GM18519 (cell line): ENCODE measurements at regions not wholly inside any gene's neighbourhood (a gene's known extent, or its start where the extent isn't known, plus 50 kb on each side); places are given as distances from the start of the nearest gene placed in this dataset.
"Not testable (repeated sequence)": the region's sequence is repeated elsewhere in the genome, so short reads cannot be mapped to it uniquely, and the experiment has no call there.

ENCODE experiments used
- ATAC-seq: cut with Tn5 transposase; IDR thresholded peaks from one replicate; pipeline ENCODE4 v1.9.1; 2021; ENCODE audit warnings: mild to moderate bottlenecking, moderate library complexity; ENCODE audit not compliant: unreplicated experiment, low FRiP score

- no peak for ATAC-seq
Measured at GRCh38 chr9:108803428-108804065, 52.2 kb downstream of the ACTL7B start.

DNA sequence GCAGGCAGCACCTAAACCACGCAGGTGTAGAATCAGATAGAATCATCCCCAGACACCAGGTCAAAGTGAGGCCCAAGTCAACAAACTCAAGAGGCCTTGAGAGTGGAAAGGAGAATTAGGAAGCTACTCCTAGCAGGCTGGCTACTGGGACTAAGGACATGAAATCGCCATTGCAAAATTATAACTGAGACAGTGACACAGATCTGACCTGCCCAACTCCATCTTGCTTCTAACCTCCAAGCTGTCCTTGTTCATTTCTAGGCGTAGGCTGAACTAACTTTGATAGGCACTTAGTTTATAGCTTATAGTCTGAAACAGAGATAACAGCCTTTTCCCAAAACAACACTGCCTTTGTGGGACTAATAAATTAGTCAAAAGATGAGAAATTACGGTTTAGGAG lies 52.8 kb downstream of the ACTL7B start:
- no peak for ATAC-seq

DNA sequence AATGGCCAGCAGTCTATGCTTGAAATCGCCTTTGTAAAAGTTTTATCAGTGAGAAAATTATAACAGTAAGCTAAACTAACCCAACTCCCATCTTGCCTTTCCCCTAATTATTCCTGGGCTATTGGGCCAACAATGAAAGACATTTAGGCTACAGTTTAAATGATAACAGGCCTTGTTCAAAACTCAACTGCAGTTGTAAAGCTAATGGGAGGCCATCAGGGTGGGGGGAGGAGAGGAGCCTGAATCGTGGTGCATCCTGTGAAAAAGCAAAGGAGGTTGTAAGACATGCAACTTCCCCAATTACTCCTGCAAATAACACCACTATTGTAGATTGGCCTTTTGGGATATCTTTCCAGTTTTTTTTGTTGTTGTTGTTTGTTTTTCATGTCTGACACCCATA lies 53.8 kb downstream of the ACTL7B start:
- ATAC-seq = no peak

- ATAC-seq = no peak
Measured at GRCh38 chr9:108800632-108801099, 55.1 kb downstream of the ACTL7B start.

DNA sequence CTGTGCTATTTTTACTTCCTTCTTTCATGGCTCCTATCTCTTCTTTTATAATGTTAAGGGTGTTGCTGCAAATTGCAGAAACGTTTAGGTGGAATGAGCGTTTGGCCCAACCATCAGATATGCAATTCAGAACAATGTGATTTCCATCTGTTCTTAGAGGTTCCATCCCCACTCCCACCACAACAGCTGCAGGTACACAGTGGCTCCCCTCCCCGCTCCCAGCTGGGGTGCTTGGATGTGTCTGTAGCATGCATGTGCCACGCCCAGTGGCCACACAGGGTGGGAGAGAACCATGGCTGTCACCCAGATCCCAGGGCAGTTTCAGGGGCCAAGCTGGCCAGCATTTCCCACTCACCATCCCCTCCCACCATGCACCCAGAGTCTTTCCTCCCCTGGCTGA lies 62.2 kb downstream of the ACTL7B start:
- no peak for ATAC-seq

- ATAC-seq = no peak
Measured at GRCh38 chr9:108789742-108790141, 66.0 kb downstream of the ACTL7B start.

- no peak for ATAC-seq
Measured at GRCh38 chr9:108787690-108788048, 68.1 kb downstream of the ACTL7B start.

DNA sequence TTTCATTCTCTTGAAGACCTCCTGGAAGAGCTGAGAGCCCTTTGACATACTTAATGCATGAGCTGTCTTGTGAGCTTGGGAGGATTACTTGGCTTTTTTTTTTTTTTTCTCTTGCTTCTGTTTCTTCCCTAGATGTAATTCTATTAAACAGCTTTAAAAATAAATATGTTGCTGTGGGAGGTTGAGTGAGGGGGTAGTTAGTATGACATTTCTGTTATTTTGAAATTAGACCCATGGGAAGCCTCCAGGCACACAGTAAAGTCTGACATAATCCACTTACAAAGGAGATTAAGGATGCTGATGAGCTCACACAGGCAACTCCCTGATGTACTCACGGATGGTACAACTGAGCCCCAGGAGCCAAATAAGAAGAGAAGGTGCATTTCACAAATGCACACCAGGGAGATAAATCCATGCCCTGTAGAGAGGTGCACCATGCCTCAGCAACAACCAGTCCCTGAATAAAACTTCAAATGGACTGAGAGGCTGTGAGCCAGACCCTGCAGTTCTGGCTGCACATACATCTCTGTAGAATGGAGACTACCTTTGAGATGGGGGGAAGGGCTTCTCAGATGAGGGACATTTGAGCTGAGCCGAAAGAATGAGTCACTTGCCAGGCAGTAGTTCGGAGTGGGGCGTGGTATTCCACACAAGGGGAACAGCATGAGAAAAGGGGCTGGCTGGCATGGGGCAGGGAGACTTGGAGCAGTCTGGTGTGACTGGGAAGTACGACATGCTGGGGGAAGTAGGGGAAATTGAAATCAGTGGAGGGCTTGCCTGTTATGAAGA lies 68.7 kb downstream of the ACTL7B start:
- no peak for ATAC-seq

DNA sequence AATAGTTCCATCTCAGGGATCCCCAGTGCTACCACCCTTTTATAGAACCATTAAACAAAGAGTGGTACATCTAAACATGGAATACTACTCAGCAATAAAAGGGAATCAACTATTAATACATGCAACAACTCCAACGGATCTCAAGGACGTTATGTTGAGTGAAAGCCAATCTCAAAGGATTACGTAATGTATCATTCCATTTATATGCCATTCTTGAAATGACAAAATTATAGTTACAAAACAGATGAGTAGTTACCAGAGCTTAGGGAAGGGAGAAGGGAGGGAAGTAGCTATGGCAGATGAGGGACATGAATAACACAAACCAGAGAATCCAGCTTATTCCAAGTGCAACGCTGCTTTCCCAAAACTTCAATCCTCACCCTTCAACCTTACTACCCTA lies 69.5 kb downstream of the ACTL7B start:
- no peak for ATAC-seq

GRCh38 chr9:108784998-108785397 lies 70.8 kb downstream of the ACTL7B start:
- no peak for ATAC-seq

- no peak for ATAC-seq
Measured at GRCh38 chr9:108783731-108784495, 71.9 kb downstream of the ACTL7B start.

- ATAC-seq = no peak
Measured at GRCh38 chr9:108783326-108783725, 72.5 kb downstream of the ACTL7B start.

DNA sequence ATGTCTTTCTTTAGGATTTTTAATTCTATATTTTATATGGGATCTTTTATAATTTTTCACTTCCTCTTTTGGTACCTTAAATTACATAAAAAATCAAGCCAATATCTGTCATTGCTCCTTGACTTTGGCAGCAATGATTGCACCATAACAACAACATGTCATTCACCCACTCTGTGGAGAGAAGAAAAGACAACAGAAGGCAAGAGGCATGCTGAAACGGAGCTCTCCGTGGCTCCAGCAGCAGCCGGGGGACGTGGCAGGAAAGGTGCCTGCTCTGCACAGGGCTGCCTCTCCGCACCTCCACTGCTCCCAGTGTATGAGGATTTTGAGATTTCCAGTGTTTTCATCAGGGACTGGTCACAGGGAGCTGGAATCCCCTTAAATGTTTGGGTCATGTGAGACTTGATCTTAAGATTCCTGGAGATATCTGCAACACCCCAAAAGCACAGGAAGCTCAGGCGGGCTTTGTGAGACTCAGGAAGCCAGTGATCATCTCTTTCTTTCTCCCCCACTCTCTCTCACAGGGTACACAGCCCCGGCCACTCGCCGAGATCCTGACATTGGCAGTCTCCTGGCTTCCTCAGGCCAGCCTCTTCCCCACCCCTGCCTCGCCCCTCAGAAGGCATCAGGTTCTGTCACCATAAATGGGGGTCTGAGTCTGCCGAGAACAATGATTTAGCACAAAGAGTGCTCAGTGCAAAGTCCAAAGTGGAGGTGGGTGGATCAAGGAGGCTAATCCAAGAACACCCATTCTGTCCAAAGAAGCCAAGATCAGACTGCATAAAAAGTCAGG lies 74.6 kb downstream of the ACTL7B start:
- no peak for ATAC-seq

GRCh38 chr9:108779551-108780325 lies 76.0 kb downstream of the ACTL7B start:
- ATAC-seq = no peak

DNA sequence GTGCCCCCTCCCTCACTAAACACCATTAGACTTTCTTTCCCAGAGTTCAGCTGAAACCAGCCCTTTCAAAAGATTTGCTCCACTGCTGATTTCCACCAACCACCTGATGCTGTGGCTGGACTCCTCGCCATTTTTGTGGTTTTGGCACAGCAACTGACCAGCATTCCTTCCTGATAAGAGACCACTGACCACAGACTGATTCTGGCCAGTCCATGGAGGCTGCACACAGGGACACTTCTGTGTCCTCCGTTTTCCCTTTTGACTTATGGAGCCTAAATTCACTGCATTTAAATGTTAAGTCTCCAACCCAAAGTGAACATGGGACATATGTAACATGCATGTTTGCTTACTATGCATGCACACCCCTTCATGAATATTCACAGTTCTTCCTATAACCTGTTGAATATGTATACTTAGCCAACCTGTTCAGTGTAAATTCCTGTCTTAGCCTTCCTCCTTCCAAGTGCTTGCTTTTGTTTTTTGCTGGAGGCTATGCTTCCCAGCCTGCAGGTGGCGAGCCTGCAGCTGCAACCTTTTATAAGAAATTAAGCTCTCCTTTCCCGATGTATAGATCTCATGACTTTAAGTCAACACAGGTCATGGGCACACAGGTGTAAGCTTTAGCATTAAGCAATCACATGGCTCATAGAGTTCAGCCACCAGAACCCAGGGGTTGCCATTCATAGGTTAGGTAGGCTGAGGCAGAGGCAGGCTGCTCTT lies 78.7 kb downstream of the ACTL7B start:
- no peak for ATAC-seq

- ATAC-seq = no peak
Measured at GRCh38 chr9:108775901-108776306, 79.9 kb downstream of the ACTL7B start.

DNA sequence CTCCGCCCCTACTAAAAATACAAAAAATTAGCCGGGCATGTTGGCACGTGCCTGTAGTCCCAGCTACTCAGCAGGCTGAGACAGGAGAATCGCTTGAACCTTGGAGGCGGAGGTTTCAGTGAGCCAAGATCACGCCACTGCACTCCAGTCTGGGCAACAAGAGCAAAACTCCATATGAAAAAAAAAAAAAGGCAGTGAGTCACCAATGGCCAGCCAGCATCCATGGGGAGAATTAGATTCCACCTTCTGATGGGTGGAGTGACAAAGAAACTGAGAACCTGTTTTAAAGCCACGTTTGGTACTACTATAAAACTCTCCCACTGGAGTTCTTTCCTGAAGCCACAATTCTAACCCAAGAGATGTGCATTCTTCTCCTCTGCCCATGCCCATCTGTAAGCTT lies 81.7 kb downstream of the ACTL7B start:
- ATAC-seq = not testable (repeated sequence)

GRCh38 chr9:108772301-108772894 lies 83.4 kb downstream of the ACTL7B start:
- no peak for ATAC-seq

GRCh38 chr9:108768744-108769143 lies 87.0 kb downstream of the ACTL7B start:
- ATAC-seq = no peak
